GM18873 (cell line): ENCODE measurements at regions not wholly inside any gene's neighbourhood (a gene's known extent, or its start where the extent isn't known, plus 50 kb on each side); places are given as distances from the start of the nearest gene placed in this dataset.
"Not testable (repeated sequence)": the region's sequence is repeated elsewhere in the genome, so short reads cannot be mapped to it uniquely, and the experiment has no call there.

ENCODE experiments used
- ATAC-seq: cut with Tn5 transposase; IDR thresholded peaks from one replicate; pipeline ENCODE4 v1.9.1; 2021; ENCODE audit warnings: mild to moderate bottlenecking, moderate library complexity, moderate number of reproducible peaks; ENCODE audit not compliant: unreplicated experiment, low FRiP score

DNA sequence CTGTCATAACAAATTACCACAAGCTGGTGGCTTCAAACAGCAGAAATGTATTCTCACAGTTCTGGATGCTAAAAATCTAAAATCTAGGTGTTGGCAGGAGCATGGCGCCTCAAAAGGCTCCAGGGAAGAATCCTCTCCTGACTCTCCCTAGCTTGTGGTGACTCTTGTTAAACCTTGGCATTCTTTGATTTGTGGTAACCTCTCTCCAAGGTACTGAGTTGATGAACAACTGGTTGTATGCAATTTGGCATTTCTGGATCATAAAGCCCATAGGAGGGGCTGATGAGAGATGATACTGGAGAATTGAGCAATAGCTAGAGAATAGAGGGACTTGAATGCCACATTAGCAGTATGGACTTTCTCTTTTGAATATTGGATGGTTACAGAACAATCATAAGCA is 821.8 kb downstream of the TBL1XR1 start:
- ATAC-seq, result no peak

DNA sequence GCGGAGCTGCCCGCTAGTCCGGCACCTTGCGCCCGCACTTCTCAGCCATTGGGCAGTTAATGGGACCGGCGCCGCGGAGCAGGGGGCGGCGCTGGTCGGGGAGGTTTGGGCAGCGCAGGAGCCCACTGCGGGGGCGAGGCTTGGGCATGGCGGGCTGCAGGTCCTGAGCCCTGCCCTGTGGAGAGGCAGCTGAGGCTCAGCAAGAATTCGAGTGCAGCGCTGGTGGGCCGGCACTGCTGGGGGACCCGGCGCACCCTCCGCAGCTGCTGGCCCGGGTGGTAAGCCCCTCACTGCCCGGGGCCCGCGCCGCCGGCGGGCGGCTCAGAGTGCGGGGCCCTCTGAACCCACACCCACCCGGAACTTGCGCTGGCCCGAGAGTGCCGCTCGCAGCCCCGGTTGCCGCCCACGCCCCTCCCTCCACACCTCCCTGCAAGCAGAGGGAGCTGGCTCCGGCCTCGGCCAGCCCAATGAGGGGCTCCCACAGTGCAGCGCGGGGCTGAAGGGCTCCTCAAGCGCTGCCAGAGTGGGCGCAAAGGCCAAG is 835.0 kb downstream of the TBL1XR1 start:
- no peak for ATAC-seq

DNA sequence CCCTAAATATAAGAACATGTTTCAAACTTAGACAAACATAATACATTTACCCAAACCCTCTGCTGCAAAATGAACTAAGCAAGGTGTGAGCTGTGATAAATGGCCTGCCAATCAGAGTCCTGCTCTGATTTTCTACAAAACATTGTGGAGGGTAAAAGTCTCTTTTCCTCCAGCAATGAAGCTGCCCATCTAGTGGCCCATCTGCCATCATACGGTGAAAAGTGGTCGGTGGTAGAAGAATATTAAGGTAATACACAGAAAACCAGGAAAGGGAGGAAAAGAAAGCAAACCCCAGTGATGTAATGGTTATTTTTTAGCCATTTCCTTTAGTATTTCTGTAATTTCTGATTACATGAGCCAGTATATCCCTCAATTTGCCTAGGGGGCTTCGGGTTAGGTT is 838.1 kb downstream of the TBL1XR1 start:
- no peak for ATAC-seq

- no peak for ATAC-seq
These were observed 839.4 kb downstream of the TBL1XR1 start for GRCh38 chr3:176357891-176358290.

GRCh38 chr3:176354843-176355242 is 842.4 kb downstream of the TBL1XR1 start:
- ATAC-seq, result no peak

DNA sequence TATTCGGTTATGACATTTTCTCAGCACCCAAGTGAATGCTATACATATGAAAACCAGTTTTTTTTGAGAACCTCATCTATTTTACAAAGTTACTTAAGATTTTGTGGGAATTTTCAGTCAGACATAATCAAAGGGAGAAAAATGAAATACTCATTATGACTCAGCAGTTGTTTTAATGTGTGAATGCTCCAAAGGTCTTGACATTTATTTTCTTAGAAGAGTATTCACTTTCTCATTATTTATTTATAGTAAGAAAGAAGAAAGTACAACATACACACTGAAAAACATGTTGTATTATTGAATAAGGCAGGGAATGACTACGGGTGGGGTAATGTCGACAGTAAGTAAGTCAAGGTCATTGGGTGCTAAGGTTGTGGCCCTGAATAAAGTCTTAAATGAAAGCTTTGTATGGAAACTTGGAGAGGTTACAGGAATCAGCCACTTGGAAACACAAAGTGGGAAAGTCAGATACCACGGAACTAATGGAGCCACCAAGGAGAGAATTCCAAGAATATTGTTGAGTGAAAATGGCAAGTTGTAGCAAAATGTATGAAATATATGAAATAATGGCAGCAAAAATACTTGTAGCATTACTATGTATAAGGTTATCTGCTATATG is 844.5 kb downstream of the TBL1XR1 start:
- no peak for ATAC-seq

DNA sequence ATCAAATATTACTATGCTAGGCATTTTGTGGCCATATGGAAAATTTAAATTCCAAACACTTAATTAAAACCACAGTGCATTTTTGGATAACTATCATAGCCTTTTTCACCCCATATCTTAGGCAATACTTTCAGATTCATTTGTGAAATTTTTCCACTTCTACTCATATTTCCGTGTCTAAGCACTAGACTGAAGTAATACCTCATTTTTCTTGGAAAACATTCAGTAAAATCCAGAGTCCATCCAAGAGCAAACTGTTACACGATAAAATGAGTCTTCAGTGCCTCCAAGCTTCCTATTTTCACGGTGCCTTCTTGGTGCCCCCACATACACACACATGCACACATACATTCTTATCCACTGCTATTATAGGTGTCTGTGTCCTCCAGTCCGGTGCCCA is 845.9 kb downstream of the TBL1XR1 start:
- ATAC-seq, result no peak

DNA sequence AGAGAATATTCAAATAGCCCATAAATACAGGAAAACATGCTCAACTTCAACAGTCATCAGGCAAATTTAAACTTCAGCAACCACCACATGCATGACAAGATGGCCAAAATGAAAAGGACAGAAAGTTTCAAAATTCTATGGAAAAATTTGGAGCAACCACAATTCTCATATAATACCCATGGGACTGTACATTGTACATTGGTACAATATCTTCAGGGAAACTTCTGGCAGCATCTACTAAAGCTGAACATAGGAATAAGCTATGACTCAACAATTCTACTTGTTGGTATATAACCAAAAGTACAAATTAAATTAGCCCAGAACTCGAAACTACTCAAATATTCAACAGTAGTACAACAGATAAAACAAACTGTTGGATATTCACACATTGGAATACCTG is 847.6 kb downstream of the TBL1XR1 start:
- no peak for ATAC-seq

DNA sequence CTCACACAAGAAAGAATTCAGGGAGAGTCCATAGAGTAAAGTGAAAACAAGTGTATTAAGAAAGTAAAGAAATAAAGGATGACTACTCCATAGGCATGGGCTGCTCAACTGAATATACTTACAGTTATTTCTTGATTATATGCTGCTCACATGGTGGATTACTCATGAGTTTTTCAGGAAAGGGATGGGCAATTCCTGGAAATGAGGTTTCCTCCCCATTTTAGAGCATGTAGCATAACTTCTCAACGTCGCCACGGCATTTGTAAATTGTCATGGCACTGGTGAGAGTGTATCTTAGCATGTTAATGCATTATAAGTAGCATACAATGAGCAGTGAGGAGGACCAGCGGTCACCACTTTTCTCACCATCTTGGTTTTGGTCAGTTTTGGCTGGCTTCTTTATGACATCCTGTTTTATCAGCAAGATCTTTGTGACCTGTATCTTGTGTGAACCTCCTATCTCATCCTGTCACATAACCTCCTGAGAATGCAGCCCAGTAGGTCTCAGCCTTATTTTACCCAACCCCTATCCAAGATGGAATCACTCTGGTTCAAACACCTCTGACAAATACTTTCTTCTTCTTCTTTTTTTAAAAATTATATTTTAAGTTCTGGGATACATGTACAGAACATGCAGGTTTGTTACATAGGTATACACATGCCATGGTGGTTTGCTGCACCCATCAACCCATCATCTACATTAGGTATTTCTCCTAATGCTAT is 849.7 kb downstream of the TBL1XR1 start:
- no peak for ATAC-seq

DNA sequence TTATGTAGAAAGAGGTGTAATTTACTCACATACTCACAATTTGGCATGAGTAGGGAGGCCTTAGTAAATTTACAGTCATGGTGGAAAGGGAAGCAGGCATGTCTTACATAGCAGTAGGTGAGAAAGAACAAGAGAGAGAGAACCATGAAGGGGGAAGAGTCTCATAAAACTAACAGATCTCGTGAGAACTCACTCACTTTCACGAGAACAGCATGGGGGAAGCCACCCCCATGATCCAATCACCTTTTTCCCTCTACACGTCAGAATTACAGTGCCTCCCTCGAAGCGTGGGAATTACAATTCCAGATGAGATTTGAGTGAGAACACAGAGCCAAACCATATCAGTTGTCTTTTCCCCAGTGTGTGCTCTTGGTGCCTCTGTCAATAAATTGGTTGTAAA is 855.3 kb downstream of the TBL1XR1 start:
- no peak for ATAC-seq

DNA sequence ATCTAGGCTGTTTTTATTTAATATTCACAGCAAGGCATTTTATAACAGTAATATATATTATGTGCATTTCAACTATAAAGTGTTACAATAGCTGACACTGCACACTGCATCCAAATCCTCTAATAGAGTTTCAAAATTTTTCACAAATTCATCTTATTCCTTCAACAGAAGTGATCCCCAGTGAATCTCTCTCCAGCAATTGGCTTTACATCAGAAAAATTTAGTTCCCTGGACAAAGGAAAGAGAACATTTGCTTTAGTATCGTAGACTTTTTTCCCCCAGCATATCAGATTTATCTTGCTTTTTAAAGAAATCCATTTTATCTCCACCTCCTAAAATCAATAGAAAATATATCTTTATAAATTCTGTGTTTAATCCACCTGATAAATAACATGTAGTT is 868.6 kb downstream of the TBL1XR1 start:
- ATAC-seq, result no peak

- no peak for ATAC-seq
These were observed 869.1 kb downstream of the TBL1XR1 start for GRCh38 chr3:176328198-176328597.

GRCh38 chr3:176326894-176327490 is 870.3 kb downstream of the TBL1XR1 start:
- ATAC-seq, result not testable (repeated sequence)

- ATAC-seq, result not testable (repeated sequence)
These were observed 875.8 kb downstream of the TBL1XR1 start for GRCh38 chr3:176321532-176321931.

DNA sequence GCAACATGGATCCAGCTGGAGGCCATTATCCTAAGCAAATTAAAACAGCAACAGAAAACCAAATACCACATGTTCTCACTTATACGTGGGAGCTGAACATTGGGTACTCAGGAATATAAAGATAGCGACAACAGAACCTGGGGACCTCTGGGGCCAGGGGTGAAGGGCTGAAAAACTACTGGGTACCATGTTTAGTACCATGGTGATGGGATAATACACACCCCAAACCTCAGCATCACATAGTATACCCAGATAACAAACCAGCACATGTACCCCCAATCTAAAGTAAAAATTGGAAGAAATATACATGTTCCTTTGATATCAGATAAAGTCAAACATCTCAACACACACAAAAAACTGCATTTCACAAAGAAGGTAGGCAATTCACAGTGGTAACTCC is 876.2 kb downstream of the TBL1XR1 start:
- no peak for ATAC-seq

DNA sequence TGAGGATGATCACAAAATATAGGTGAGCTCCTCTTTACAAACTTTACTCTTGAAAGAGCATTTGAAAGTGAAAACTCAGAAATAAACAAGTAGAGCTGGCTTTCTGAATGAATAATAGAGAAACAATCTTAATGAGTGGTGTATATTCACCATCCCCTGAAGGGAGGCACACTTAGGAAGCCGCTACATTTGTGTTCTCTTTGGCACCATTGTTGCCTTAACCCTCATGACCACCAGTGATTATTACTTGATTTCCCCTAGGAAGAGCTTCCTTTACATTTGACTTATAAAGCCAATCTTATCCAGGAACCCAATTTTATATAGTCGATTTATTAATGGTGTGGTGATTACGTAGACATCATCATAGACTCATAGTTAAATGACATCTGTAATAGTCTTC is 883.9 kb downstream of the TBL1XR1 start:
- no peak for ATAC-seq

DNA sequence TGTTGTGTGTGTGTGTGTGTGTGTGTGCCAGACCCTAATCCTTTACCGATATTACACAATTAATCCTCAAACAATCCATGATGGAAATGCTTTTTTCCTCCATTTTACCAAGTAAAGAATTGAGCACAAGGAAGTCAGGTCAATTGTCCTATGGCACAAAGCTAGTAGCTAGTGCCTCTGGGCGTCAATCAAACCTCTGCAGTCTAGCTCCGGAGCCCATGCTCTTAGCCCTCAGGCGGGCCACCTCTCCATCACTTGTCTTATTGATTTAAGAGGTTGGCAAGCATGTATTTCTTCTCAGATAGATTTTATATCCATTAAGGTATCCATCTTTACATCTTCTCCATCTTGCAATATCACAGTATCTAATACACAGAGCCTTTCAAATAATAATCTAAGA is 886.6 kb downstream of the TBL1XR1 start:
- ATAC-seq, result no peak

- no peak for ATAC-seq
These were observed 895.0 kb downstream of the TBL1XR1 start for GRCh38 chr3:176302271-176302670.

- ATAC-seq, result no peak
These were observed 901.1 kb downstream of the TBL1XR1 start for GRCh38 chr3:176296066-176296597.

DNA sequence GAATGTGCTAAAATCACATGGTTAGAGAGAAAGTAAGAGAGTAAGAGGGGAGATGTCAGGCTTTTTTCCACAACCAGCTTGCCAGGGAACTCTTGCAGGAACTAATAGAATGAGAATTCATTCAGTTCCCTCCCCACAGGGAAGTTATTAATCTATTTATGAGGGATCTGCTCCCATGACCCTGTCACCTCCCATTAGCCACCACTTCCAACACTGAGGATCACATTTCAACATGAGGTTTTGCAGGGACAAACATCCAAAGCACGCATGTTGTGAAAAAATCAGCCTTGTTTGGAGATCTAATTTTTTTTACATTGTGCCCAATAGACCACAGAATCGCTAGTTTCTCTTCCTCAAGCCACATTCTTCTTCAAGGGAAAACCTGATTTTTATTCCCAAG is 904.0 kb downstream of the TBL1XR1 start:
- no peak for ATAC-seq

DNA sequence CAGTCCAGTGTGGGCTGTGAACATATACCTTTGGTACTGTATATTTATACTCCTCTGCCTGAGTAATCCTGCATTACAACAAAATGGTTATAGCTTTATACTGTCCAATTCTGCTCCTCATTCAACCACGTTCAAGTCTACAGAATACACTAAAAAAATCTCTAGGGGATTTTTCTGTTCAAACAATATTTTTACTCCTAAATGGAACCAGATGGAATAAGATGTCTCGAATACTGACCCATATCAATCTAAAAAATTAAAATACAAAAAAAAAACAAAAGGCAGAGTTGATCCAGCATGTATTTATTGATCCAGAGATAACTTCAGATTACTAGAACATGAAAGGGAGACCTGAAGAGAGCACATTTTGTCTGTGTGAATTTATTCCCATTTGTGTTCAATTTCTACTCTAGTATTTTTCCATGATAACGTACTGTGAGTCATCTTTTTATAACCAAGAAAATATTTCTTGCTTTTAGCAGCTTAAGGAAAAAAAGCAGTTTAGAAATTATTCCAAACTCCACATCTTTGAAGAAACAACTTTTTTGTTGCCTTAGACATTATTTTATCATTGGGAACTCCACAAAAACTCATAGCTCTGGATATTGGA is 910.7 kb downstream of the TBL1XR1 start:
- ATAC-seq, result no peak
